HG02938 (cell line): ENCODE measurements at regions not wholly inside any gene's neighbourhood (a gene's known extent, or its start where the extent isn't known, plus 50 kb on each side); places are given as distances from the start of the nearest gene placed in this dataset.

Source experiments
- ATAC-seq: cut with Tn5 transposase; IDR thresholded peaks from one replicate; pipeline ENCODE4 v1.9.1; 2021; ENCODE audit warnings: mild to moderate bottlenecking, moderate library complexity; ENCODE audit not compliant: unreplicated experiment

DNA sequence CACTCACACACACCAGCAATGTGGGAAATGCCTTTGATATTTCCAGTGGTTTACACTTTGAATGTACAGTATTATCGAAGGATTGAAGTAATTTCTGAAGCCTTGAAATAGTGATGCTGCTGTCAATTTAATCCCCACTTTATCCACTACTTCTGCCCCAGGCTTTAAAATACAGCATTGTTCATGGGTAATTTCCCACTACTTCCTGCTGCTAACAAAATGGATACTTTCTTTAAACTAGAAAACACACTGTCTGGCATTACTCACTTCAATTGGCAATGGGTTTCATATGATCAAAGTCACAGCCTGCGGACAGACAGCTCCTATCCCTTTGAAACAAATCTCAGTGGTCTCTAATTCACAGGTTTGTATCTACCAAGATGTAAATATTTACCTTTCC, 292.2 kb downstream of the CDH11 start:
- ATAC-seq: no peak

DNA sequence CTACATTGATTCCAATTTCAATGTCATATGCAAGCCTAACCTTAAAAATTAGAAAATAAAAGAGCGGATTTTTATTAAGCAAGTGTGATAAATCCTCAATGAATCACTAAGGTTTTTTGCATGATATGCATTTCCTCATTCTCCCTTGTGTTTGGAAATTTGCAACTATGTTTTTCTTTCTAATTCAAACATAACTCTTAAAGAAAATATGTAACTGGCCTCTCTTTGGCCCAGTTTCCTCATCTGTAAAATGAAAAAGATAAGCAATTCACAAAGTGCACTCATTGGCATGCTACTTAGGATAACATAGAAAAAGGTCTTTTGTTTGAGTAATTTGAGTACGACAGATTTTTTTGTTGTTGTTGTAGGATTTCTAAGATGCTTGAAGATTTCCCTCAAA, 295.5 kb downstream of the CDH11 start:
- ATAC-seq: no peak

GRCh38 chr16:64823481-64824075, 298.3 kb downstream of the CDH11 start:
- ATAC-seq: no peak

GRCh38 chr16:64809876-64810629, 311.8 kb downstream of the CDH11 start:
- no peak for ATAC-seq

- ATAC-seq: no peak
Measured at GRCh38 chr16:64808474-64808873, 313.4 kb downstream of the CDH11 start.

DNA sequence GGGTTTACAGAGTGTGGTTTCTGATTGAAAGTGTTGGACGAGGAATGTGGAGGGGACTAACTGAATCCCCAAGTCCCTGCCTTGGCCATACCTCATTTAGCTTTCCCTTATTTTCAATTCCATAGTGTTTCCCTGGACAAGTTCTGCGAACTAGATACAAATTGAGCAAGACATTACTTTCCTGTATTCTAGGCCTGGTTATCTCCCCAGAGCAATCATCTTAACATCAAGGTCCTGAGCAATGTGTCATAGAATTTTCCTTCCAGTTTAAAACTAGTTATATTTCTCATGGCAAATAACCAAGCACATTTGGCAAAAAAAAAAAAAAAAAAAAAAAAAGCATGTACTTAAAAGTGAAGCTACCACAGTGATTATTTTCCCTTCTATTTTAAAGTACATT, 330.1 kb downstream of the CDH11 start:
- ATAC-seq: no peak

- no peak for ATAC-seq
Measured at GRCh38 chr16:64784635-64785034, 337.2 kb downstream of the CDH11 start.

DNA sequence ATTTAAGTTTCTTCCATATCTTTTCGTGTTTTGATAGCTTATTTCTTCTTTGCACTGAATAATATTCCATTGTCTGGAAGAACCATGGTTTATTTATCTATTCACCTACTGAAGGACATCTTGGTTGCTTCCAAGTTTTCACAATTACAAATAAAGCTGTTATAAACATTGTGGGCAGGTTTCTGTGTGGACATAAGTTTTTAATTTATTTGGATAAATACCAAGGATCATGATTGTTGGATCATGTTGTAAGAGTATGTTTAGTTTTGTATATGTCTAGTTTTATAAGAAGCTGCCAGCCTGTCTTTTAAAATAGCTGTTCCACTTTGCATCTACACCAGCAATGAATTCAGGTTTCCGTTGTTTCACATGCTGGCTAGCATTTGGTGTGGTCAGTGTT, 339.4 kb downstream of the CDH11 start:
- no peak for ATAC-seq

GRCh38 chr16:64780445-64780844, 341.4 kb downstream of the CDH11 start:
- ATAC-seq: no peak

- no peak for ATAC-seq
Measured at GRCh38 chr16:64778777-64779176, 343.1 kb downstream of the CDH11 start.

- ATAC-seq: no peak
Measured at GRCh38 chr16:64773638-64774037, 348.2 kb downstream of the CDH11 start.

DNA sequence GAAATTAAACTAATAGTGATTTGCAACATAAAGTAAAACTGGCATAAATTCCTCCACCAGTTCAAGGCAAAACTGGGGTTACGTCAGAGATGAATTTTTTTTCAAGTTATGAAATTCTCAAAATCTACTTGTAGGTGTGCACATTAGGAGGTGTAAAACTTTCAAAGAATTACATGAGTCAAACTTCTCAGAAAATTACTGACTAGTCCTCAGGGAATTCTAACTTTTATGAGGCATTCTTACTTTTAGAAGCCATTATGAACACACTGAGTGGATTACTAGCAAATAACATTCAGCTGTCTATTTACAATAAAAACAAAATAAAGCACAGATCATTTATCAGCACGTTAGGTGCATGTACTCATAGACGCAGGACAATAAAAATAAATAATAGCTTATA, 348.7 kb downstream of the CDH11 start:
- ATAC-seq: no peak

GRCh38 chr16:64771273-64771672, 350.6 kb downstream of the CDH11 start:
- ATAC-seq: no peak

DNA sequence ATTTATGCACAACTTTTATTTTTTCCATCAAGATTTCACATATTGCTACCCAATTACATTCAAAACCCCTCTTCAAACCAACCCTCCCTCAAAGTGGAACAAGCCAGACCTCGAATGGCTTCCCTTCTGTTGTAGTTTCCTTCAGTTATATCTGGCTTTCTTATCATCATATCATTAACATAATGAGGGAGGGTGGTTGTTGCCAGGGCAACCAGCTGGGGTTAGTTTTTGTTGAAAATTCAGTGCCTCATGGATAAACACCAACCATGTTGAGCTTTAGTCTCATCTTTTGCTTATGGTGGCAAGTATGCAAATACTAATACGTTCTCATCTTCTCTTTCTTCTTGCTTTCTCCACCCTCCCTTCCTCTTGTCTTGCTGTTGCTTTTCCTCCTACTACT, 359.7 kb downstream of the CDH11 start:
- ATAC-seq: no peak

DNA sequence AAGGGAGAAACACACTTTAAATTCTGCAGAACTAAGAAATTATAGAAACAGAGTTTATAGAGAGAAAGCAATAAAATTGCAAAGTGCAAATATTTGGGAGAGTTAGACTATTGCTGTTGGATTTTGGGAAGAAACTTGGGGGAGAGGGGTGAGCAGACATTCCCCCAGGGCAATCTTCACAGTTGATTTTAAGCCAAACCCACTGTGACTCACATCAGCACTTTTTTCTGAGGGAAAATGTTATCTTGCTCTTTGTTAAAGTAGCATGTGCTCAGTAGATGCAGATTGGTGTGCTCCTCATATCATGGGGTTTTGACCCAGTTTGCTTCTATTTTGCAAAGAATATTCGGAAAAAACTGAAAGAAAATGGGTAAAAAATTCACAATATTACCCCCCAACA, 367.6 kb downstream of the CDH11 start:
- ATAC-seq: no peak

GRCh38 chr16:64751906-64752305, 370.0 kb downstream of the CDH11 start:
- no peak for ATAC-seq

DNA sequence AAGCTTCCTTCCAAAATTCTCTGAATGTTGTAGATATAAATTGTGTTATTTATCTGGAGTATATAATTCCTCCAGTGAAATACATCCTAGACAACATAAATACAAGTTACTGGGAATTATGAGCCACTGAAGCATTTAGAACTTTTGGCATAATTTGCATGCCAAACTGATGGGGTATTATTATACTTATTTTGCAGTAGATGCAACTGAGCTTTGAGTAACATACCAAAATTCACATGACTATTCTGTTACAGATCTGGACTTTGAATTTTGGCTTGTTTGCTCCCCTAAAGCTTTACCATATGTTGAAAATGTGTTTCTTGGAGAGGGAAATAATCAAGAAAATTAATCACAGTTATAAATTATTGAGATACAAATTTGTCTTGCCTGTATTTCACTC, 372.5 kb downstream of the CDH11 start:
- no peak for ATAC-seq

- no peak for ATAC-seq
Measured at GRCh38 chr16:64745258-64745930, 376.5 kb downstream of the CDH11 start.

GRCh38 chr16:64742455-64743223, 379.2 kb downstream of the CDH11 start:
- no peak for ATAC-seq

GRCh38 chr16:64740261-64740660, 381.6 kb downstream of the CDH11 start:
- ATAC-seq: no peak

GRCh38 chr16:64738321-64738960, 383.4 kb downstream of the CDH11 start:
- no peak for ATAC-seq
